Stimulated activated CD8-positive, alpha-beta memory T cell treated with anti-CD3 and anti-CD28 coated beads, Interleukin-7, amount 100 ng/mL, for 48 hours (primary cell): ENCODE measurements at regions not wholly inside any gene's neighbourhood (a gene's known extent, or its start where the extent isn't known, plus 50 kb on each side); places are given as distances from the start of the nearest gene placed in this dataset.

Experiments
- DNase-seq, 2 donors: peaks; one replicate each; pipeline ENCODE4 v3.0.0-alpha.2; 2020; ENCODE audit warnings: low read depth in 1 of 2; ENCODE audit errors: extremely low read depth in 1 of 2

DNA sequence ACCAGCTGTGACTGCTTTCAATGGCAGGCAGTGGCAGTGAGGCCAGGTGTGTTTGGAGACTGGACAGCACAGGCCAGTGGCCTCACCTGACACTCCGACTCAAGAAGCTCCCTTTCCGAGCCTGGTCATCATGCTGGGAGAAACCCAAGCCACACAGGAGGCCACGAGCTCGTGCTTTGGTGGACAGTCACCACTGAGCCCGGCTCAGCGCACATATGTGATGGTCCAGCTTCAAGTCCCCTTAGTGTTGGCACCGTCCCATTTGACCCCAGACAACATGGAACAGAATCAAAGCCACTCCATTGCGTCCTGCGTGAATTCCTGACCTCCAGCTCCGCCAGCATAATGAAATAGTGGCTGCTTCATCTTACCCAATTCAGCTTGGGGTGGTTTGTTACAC is 64.0 kb upstream of the PPP1R26 start:
- no peak for DNase-seq

DNA sequence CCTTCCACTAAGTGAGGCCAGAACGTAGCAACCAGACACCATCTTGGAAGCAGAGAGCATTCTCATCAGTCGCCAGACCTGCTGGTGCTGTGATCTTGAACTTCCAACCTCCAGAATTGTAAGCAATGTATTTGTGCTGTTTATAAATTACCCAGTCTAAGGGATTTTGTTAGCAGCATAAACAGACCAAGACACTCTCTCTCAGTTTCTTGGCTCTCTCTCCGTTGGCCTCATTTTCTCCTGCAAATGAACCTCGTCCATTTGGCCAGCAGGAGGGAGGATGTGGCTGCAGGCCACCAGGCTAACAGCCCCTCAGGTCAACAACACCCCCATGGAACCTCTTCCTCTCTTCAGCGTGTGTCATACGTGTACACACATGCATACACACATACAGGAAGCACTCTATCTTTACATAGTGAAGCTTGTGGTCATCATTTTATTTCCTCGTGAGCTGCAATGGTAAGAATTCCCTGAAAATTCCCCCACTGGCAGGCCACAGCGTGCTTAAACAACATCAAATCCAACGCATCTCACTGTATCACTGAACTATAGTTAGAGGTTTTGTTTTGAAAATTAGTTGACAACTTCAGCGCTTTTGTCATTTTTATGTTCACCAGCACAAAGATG is 62.8 kb upstream of the PPP1R26 start:
- DNase-seq: no peak

DNA sequence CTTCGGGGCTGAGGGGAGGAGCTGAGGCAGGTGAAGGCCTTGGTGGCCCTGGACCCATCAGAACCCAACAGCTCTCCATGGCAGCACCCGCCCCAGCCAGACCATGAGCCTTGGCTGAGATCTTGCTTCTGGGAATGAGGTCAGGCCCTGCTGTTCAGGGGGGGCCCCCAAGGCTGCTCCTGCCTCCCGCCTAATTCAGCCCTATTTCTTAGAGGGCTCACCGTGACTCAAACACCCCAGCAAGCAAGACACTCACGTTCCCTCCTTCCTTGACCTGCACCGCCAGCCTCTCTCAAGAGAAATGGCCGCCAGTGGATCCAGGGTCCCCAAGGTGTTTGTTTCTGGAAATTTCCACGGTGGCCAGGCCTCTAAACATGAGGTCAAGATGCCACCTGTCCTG is 61.4 kb upstream of the PPP1R26 start:
- no peak for DNase-seq

DNA sequence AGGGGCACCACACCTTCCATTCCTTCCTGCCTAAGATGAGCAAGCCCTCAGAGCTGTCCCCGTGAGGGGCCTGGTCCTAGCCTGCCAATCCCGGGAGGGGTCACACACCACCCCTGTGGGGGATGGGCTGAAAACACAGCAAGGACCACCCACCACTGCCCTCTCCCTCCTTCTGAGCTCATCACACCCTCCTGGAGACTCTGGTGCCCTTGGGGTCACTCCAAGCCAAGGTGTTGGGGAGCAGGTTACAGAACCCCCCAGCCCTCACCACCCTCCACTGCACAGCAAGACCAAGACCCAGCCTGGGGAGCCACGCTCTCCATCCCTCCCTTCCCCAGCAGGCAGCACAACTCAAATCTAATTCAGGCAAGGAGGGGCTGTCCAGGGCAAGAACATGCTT is 60.5 kb upstream of the PPP1R26 start:
- DNase-seq: no peak

DNA sequence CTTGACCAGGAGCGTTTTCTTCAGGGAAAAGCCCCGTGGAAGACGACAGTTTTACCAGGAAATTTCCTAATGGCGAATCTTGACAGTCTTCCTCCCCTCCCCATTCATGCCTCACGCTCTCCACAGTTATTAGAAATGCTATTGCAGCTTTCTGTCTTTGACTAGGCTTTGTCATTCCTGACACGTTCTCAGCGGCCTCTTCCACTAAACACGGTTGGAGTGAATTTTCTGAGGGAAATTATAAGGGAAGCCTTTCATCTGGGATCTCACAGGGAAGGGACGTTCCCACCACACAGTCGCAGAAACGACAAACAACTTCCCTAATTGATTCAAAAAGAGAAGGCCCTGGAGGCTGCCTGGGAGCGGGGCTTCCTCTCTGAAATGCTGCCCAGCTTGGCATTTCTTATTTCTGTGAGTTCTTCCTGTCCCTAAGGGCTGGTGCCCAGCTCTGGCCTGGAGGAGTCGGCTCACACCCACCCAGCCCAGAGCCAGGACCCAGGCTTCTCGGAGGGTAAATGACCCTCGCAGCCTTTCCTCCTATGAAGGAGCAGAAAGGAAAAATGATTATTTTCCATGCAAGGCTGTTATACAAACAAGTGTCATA is 57.1 kb upstream of the PPP1R26 start:
- DNase-seq: no peak

DNA sequence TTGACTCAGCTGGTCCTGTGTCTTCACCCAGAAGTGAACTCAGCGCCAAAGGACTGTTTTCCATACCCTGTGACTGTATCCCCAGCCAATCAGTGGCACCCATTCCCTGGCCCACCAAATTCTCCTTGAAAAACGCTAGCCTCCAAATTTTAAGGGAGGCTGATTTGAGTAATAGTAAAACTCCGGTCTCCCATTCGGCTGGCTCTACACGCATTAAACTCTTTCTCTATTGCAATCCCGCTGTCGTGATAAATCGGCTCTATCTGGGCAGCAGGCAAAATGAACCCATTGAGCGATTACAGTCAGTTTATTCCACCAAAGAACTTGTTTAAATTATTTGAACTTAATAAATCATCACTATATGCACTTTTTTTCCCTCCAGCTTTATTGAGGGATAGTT is 55.9 kb upstream of the PPP1R26 start:
- no peak for DNase-seq
